ENCODE measurements at regions not wholly inside any gene's neighbourhood (a gene's known extent, or its start where the extent isn't known, plus 50 kb on each side); places are given as distances from the start of the nearest gene placed in this dataset.

GRCh38 chr2:15081356-15081755 lies 448.8 kb downstream of the LRATD1 start:
- H3K9me2 ChIP-seq (ENCODE audit: insufficient read depth) = peaks cover 22% of the 10 kb centered on the region; the same call in 1 of the 2 replicates
- H3K36me3 Mint-ChIP-seq (ENCODE audit: low read depth) = peaks cover 3% of the 10 kb centered on the region; the same call in 1 of the 3 replicates
- TF ChIP-seq POLR2AphosphoS5 (IDR thresholded peaks at IDR 0.05; ENCODE audit: low read depth) (no peak), ETS1 (IDR thresholded peaks at IDR 0.05) (no peak), ZNF114 (CRISPR knock-in tag; IDR thresholded peaks at IDR 0.05) (no peak), REST (IDR thresholded peaks at IDR 0.05; ENCODE audit: unreplicated experiment) (no peak), NANOG (IDR thresholded peaks at IDR 0.05; ENCODE audit: borderline replicate concordance) (no peak), CTCF (conservative IDR thresholded peaks at IDR 0.05; ENCODE audit: low read depth in 2 of 2) (no peak), CREB1 (CRISPR knock-in tag; IDR thresholded peaks at IDR 0.05; ENCODE audit: low read depth) (no peak), JUNB (IDR thresholded peaks at IDR 0.05; ENCODE audit: unreplicated experiment) (no peak), EZH2phosphoT487 (IDR thresholded peaks at IDR 0.05; ENCODE audit: unreplicated experiment) (no peak), EZH2 (IDR thresholded peaks at IDR 0.05; ENCODE audit: low read depth, unreplicated experiment) (no peak), ZNF331 (CRISPR knock-in tag; IDR thresholded peaks at IDR 0.05; ENCODE audit: low read depth) (no peak), STAT1 (IDR thresholded peaks at IDR 0.05; ENCODE audit: unreplicated experiment) (no peak), ZNF462 (CRISPR knock-in tag; IDR thresholded peaks at IDR 0.05) (no peak)

More at GRCh38 chr2:15081356-15081755, 448.8 kb downstream of the LRATD1 start:
- H2AFZ ChIP-seq = no peak overlapping the region
- no peaks in the 10 kb centered on the region for H3K79me2 ChIP-seq (replicated peaks; ENCODE audit: insufficient read depth)
- H3K27ac ChIP-seq (ENCODE audit: low read depth) = no peak overlapping the region
- Mint-ChIP-seq H3K9me3 (no peaks in the 10 kb centered on the region; the same call in 2 of the 3 replicates), H3K4me1 (no peaks in the 10 kb centered on the region), H3K4me3 (no peak overlapping the region), H3K27me3 (ENCODE audit: insufficient read depth, low read depth, poor library complexity) (peaks cover 4% of the 10 kb centered on the region), H3K27ac (no peak overlapping the region)
- no peaks in the 10 kb centered on the region for H3K27me3 ChIP-seq (ENCODE audit: insufficient read depth)
- H3F3A ChIP-seq (replicated peaks; ENCODE audit: low read depth) = no peaks in the 10 kb centered on the region
- no peaks in the 10 kb centered on the region for H3K4me1 ChIP-seq (ENCODE audit: insufficient read depth)
- ATAC-seq = no peak
- H3K36me3 ChIP-seq (ENCODE audit: insufficient read depth) = no peaks in the 10 kb centered on the region
- no peak for DNase-seq (ENCODE audit: low spot score)
- H3K4me3 ChIP-seq = no peak overlapping the region
- H3K4me2 ChIP-seq = no peak overlapping the region
- H4K20me1 ChIP-seq (replicated peaks; ENCODE audit: insufficient read depth) = no peaks in the 10 kb centered on the region

Data from GM23338 (cell line).